Colon (tissue), 2 donors: ENCODE measurements at regions not wholly inside any gene's neighbourhood (a gene's known extent, or its start where the extent isn't known, plus 50 kb on each side); places are given as distances from the start of the nearest gene placed in this dataset.
"Not testable (repeated sequence)": the region's sequence is repeated elsewhere in the genome, so short reads cannot be mapped to it uniquely, and the experiment has no call there.

Experiments
- FAIRE-seq: peaks from 2 replicates; lab custom pipeline; 2012; peaks lifted over from hg19 to GRCh38; lab: Jason Lieb, UNC
- donor health status: control.
- donor health status: control.

- FAIRE-seq, result no peak
Measured at GRCh38 chr13:105847527-105848291, 687.8 kb downstream of the EFNB2 start.

GRCh38 chr13:105846923-105847322, 688.5 kb downstream of the EFNB2 start:
- no peak for FAIRE-seq

GRCh38 chr13:105841286-105841685, 694.2 kb downstream of the EFNB2 start:
- no peak for FAIRE-seq

DNA sequence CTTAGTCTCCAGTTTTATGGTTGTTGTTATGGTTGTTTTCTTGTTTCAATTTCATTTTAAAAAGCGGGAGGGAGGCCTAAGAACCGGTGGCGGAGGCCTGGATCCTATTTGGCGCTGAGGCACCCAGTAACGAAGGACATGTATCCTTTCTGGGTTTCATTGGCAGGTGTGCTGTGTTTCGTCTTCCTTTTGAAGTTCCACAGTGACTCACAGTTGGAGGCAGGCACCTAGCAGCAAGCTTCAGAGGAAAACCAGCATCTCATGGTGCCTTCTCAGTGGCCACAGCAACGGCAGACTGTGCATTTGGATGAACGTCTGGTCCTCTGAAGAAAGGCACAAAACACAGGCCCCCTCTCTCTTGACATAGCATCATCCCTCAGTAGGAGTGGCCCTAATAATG, 697.2 kb downstream of the EFNB2 start:
- FAIRE-seq, result no peak

DNA sequence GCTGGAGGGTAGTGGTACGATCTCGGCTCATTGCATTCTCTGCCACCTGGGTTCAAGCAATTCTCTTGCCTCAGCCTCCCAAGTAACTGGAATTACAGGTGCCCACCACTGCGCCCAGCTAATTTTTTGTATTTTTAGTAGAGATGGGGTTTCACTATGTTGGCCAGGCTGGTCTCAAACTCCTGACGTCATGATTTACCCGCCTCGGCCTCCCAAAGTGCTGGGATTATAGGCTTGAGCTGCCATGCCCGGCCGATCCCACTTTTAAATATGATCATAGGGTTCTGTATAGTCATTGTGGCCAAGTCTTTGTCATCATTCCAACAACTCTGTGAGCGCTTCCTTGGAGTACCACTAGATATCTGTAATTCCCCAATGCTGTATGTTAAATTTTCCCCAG, 698.2 kb downstream of the EFNB2 start:
- not testable (repeated sequence) for FAIRE-seq

GRCh38 chr13:105830821-105831220, 704.6 kb downstream of the EFNB2 start:
- FAIRE-seq, result no peak

GRCh38 chr13:105827111-105827809, 708.2 kb downstream of the EFNB2 start:
- no peak for FAIRE-seq

GRCh38 chr13:105825071-105825470, 710.4 kb downstream of the EFNB2 start:
- FAIRE-seq, result no peak

GRCh38 chr13:105821337-105821736, 714.1 kb downstream of the EFNB2 start:
- no peak for FAIRE-seq

- FAIRE-seq, result no peak
Measured at GRCh38 chr13:105820415-105820814, 715.0 kb downstream of the EFNB2 start.

- FAIRE-seq, result no peak
Measured at GRCh38 chr13:105817498-105817897, 718.0 kb downstream of the EFNB2 start.

GRCh38 chr13:105816994-105817393, 718.5 kb downstream of the EFNB2 start:
- FAIRE-seq, result no peak

DNA sequence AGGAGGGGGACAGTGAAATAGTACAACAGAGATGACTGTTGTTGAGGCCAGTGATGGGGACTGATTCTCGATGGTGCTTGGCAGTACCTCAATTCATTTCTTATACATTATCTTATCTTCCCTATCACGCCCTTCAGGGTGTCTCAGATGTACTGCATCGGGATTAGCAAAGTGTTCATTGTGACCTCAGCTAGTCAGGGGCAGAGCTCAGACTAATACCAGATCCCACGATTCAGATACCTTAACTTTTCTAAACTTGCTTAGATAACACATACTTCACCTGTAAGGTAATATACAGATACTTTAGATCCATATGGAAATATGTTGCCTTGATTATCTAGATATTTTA, 720.6 kb downstream of the EFNB2 start:
- FAIRE-seq, result no peak

DNA sequence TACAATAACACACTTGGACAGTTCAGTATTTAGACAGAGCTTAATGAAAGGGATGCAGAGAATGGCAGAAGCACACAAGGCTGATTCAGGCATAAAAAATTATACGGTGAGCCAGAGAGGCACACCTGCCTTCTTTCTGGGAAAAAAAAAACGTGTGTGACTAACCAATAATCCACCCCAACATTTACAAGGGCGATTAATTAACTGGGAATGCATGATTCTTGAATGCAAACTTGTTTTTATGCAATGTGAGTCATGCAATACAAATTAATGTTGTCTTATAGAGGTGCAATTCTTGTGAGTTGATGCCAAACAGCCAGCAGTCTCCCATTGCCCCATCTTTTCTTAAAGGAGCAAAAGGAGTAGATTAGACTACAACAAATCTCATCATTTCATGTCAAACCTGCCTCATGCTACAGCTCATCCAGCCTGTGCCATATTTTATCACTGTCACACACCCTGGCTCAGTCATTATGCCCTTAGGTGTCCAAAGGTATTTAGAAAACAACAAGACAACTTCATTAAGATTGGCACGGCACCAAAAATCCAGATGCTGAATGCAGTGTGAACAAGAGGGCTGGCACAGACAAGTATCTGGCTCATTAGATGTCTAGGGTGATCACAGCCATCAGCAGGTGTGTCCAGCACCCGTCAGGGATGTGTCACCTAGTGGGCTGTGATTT, 721.1 kb downstream of the EFNB2 start:
- FAIRE-seq, result no peak

DNA sequence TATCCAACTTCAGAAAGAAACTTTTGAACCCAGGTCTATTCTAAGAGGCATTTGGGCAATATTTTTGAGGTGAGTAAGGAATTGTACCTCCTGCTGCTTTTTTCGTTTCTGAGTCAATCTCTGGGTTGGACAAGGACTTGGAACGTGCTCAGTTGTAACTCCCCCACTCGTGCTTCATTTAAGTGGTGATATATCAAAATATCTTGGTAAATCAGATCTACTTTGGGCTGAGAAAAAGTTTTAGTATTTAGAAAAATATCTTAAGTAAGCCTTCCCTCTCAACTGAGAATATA, 728.9 kb downstream of the EFNB2 start:
- FAIRE-seq, result no peak

- FAIRE-seq, result no peak
Measured at GRCh38 chr13:105805892-105806627, 729.4 kb downstream of the EFNB2 start.

DNA sequence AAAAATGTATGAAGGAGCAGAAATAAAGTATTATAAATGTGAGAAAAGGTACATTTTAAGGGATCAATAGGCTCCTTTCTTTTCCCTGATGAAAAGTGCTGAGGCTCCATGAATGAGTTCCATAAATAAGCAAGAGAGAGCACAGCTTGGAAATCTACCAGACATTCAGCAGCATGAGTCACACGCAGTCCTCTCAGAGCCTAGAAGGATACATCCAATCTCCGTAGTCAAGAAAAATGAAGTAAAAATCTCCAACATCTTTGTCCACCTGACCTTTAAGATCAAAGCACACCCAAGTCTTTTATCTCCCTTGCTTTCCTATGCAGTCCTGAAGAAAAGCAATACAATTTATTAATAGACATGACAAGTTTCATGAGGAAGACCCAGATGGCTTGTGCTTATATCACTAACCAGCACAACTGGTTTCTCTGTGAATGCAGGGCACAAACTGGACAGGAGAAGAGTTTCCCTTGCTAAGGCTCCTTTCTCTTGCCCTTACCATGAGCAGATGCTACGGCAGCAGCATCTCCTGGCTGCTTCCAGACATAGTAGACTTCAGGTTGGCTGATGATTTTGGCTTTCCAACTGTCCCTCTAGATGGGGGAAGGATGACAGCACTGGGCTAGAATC, 730.8 kb downstream of the EFNB2 start:
- no peak for FAIRE-seq

DNA sequence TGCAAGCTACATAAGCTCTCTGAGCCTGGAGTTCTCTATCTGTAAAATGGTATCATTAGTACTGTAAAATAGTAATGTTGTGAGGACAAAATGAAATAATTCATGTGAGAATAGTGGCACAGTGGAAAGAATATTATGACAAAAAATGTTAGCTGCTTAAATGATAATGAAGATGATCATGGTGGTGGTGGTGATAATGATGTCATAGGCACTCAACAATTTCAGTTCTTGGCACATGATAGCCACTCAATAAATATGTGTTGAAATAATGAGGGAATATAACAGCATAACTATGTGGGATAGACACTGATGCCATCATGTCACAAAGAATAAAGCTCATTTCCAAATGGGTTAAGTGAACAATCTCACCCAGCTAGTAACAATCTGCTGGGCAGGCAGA, 736.3 kb downstream of the EFNB2 start:
- FAIRE-seq, result no peak

GRCh38 chr13:105798541-105798940, 736.9 kb downstream of the EFNB2 start:
- FAIRE-seq, result no peak

GRCh38 chr13:105796081-105796480, 739.4 kb downstream of the EFNB2 start:
- FAIRE-seq, result no peak

DNA sequence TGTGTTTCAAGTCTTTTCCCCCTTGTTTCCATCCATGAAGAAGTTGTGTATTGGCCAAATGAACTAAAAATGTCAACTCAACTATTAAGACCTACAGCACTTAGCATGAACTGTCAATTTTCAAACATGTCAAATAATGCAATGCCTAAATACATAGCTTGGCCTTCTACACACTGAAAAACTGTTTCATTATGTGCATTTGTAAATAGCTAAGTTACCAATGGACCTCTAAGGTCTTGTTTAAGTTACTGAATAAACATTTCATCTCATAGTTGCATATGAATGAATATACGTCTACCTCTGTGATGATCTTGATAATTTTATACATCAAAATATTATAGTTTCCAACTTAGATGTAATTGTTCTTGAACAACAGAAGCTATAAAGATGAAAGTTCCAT, 744.5 kb downstream of the EFNB2 start:
- FAIRE-seq, result peak; percentile 57

GRCh38 chr13:105788530-105788929, 746.9 kb downstream of the EFNB2 start:
- FAIRE-seq, result no peak
